IMR-90 (cell line): ENCODE measurements at regions not wholly inside any gene's neighbourhood (a gene's known extent, or its start where the extent isn't known, plus 50 kb on each side); places are given as distances from the start of the nearest gene placed in this dataset.

Source experiments
- ATAC-seq: fragments of 200-7000 bp; cut with Tn5 transposase; 2 replicates; pipeline ENCODE4 v1.9.1; 2020; ENCODE audit warnings: low read depth, mild to moderate bottlenecking, moderate library complexity
- BruUV-seq: library from RNA; stranded (reverse); fragments of 400-500 nt; replicated peaks from 2 replicates; lab custom pipeline; 2021; lab: Mats Ljungman, UMichigan
- CTCF ChIA-PET: fragments of 300-600 bp; formaldehyde crosslinking; extraction: SDS; loops from one replicate; lab custom pipeline; 2021; ENCODE audit warnings: antibody characterized with exemption; lab: Yijun Ruan, JAX
- POLR2A ChIA-PET: fragments of 300-600 bp; sonication (Branson Sonifier 250); formaldehyde crosslinking; loops from one replicate; lab custom pipeline; 2022; ENCODE audit warnings: antibody characterized with exemption; ENCODE audit not compliant: unreplicated experiment; lab: Charles Lee
- DNase-seq: peaks from one replicate; pipeline ENCODE4 v3.0.0; 2013
- H2AFZ ChIP-seq: replicated peaks from 2 replicates; pipeline ENCODE3; 2013; ENCODE audit warnings: low read length, mild to moderate bottlenecking; ENCODE audit not compliant: poor library complexity
- H2AK5ac ChIP-seq: 2 replicates; pipeline ENCODE4 v1.6.1; 2013; ENCODE audit warnings: low read depth, low read length, inconsistent platforms
- H2AK9ac ChIP-seq: replicated peaks from 2 replicates; pipeline ENCODE3; 2013; ENCODE audit warnings: mild to moderate bottlenecking, low read depth, low read length, moderate library complexity; ENCODE audit not compliant: poor library complexity
- H2BK120ac ChIP-seq: 2 replicates; pipeline ENCODE4 v1.6.1; 2013; ENCODE audit warnings: low read depth, low read length, inconsistent platforms
- H2BK15ac ChIP-seq: 3 replicates; pipeline ENCODE4 v1.6.1; 2013; ENCODE audit warnings: low read depth, low read length, inconsistent platforms
- H2BK20ac ChIP-seq: 2 replicates; pipeline ENCODE4 v1.6.1; 2013; ENCODE audit warnings: low read depth, mild to moderate bottlenecking, inconsistent platforms, low read length, moderate library complexity
- H2BK5ac ChIP-seq: 2 replicates; pipeline ENCODE4 v1.6.1; 2013; ENCODE audit warnings: mild to moderate bottlenecking, low read depth, low read length, inconsistent platforms; ENCODE audit not compliant: poor library complexity, severe bottlenecking
- H3K14ac ChIP-seq: replicated peaks from 2 replicates; pipeline ENCODE4 v1.6.1; 2013; ENCODE audit warnings: low read depth, low read length, inconsistent platforms
- H3K18ac ChIP-seq: 2 replicates; pipeline ENCODE4 v1.6.1; 2013; ENCODE audit warnings: low read depth, low read length, control low read depth
- H3K23ac ChIP-seq: 2 replicates; pipeline ENCODE4 v1.6.1; 2013; ENCODE audit warnings: low read depth, low read length, inconsistent platforms
- H3K27ac ChIP-seq: 2 replicates; pipeline ENCODE4 v1.5.1; 2013; ENCODE audit warnings: mild to moderate bottlenecking, control low read depth, low read length; ENCODE audit not compliant: insufficient read depth
- H3K27me3 ChIP-seq: 2 replicates; pipeline ENCODE4 v1.6.1; 2013; ENCODE audit warnings: low read length; ENCODE audit not compliant: control insufficient read depth, insufficient read depth
- H3K36me3 ChIP-seq: 2 replicates; pipeline ENCODE4 v1.6.1; 2013; ENCODE audit warnings: low read length, mixed read lengths; ENCODE audit not compliant: control insufficient read depth, insufficient read depth
- H3K4ac ChIP-seq: 2 replicates; pipeline ENCODE4 v1.6.1; 2013; ENCODE audit warnings: low read depth, low read length, inconsistent platforms
- H3K4me1 ChIP-seq: 2 replicates; pipeline ENCODE4 v1.6.1; 2013; ENCODE audit warnings: low read length, mixed read lengths; ENCODE audit not compliant: control insufficient read depth, insufficient read depth
- H3K4me2 ChIP-seq: 2 replicates; pipeline ENCODE4 v1.6.1; 2013; ENCODE audit warnings: low read depth, mild to moderate bottlenecking, control low read depth, low read length, moderate library complexity
- H3K4me3 ChIP-seq: 2 replicates; pipeline ENCODE4 v1.5.1; 2013; ENCODE audit warnings: low read depth, mild to moderate bottlenecking, control low read depth, low read length, moderate library complexity; ENCODE audit not compliant: insufficient read depth
- H3K56ac ChIP-seq: 2 replicates; pipeline ENCODE4 v1.6.1; 2013; ENCODE audit warnings: low read length, inconsistent platforms; ENCODE audit not compliant: insufficient read depth; ENCODE audit errors: extremely low read depth
- H3K79me1 ChIP-seq, 2 experiments: 2 replicates each; pipeline ENCODE4 v1.6.1; 2013; ENCODE audit warnings: low read length in 2 of 2, inconsistent platforms in 1 of 2, low read depth in 1 of 2
- H3K9ac ChIP-seq: 2 replicates; pipeline ENCODE4 v1.6.1; 2013; ENCODE audit warnings: low read depth, low read length, control low read depth
- H3K9me1 ChIP-seq: 2 replicates; pipeline ENCODE4 v1.6.1; 2013; ENCODE audit warnings: low read length, inconsistent platforms; ENCODE audit not compliant: insufficient read depth
- H3K9me3 ChIP-seq: 2 replicates; pipeline ENCODE4 v1.6.1; 2013; ENCODE audit warnings: low read length; ENCODE audit not compliant: control insufficient read depth, insufficient read depth
- H4K20me1 ChIP-seq: 2 replicates; pipeline ENCODE4 v1.6.1; 2013; ENCODE audit warnings: low read length, inconsistent platforms; ENCODE audit not compliant: insufficient read depth
- H4K5ac ChIP-seq: 2 replicates; pipeline ENCODE4 v1.6.1; 2013; ENCODE audit warnings: mild to moderate bottlenecking, low read depth, low read length, control low read depth
- H4K8ac ChIP-seq, 2 experiments: 2 replicates each; pipeline ENCODE4 v1.6.1; 2013; ENCODE audit warnings: low read depth in 2 of 2, low read length in 2 of 2, control low read depth in 1 of 2, inconsistent platforms in 1 of 2
- H4K91ac ChIP-seq: 2 replicates; pipeline ENCODE4 v1.6.1; 2013; ENCODE audit warnings: low read depth, low read length, inconsistent platforms; ENCODE audit not compliant: insufficient read depth
- BHLHE40 ChIP-seq: fragments of 150-350 bp; IDR thresholded peaks from 2 replicates; pipeline ENCODE4 v1.6.1; 2016; ENCODE audit warnings: mild to moderate bottlenecking, low read depth, low read length
- CEBPB ChIP-seq: IDR thresholded peaks from 2 replicates; pipeline ENCODE4 v1.6.1; 2012; ENCODE audit warnings: low read depth, low read length, improper control_type of control experiment
- CHD1 ChIP-seq: IDR thresholded peaks from 2 replicates; pipeline ENCODE4 v1.6.1; 2012; ENCODE audit warnings: low read depth, low read length, improper control_type of control experiment
- FOS ChIP-seq: fragments of 150-350 bp; IDR thresholded peaks from 2 replicates; pipeline ENCODE4 v1.6.1; 2016; ENCODE audit warnings: low read depth, low read length
- MAFK ChIP-seq: IDR thresholded peaks from 2 replicates; pipeline ENCODE4 v1.6.1; 2012; ENCODE audit warnings: low read depth, low read length, improper control_type of control experiment
- MAZ ChIP-seq: IDR thresholded peaks from 2 replicates; pipeline ENCODE4 v1.6.1; 2012; ENCODE audit warnings: low read depth, mild to moderate bottlenecking, low read length, improper control_type of control experiment, moderate library complexity, borderline replicate concordance
- MXI1 ChIP-seq: IDR thresholded peaks from 2 replicates; pipeline ENCODE4 v1.6.1; 2012; ENCODE audit warnings: low read depth, mild to moderate bottlenecking, low read length, moderate library complexity, borderline replicate concordance
- NFE2L2 ChIP-seq: fragments of 150-350 bp; IDR thresholded peaks from 2 replicates; pipeline ENCODE4 v1.6.1; 2016; ENCODE audit warnings: low read depth, mild to moderate bottlenecking, low read length
- POLR2A ChIP-seq: IDR thresholded peaks from 2 replicates; pipeline ENCODE4 v1.6.1; 2012; ENCODE audit warnings: mild to moderate bottlenecking, low read depth, low read length
- RAD21 ChIP-seq: IDR thresholded peaks from 2 replicates; pipeline ENCODE4 v1.6.1; 2012; ENCODE audit warnings: low read length, improper control_type of control experiment
- RCOR1 ChIP-seq: IDR thresholded peaks from 2 replicates; pipeline ENCODE4 v1.6.1; 2012; ENCODE audit warnings: mild to moderate bottlenecking, low read length, improper control_type of control experiment; ENCODE audit not compliant: insufficient replicate concordance
- WGBS, 2 experiments: methylation state at CpG; one replicate each; pipeline versions ENCODE4 v1.1.5 to v1.1.7; 2013; ENCODE audit warnings: missing lambda C conversion rate in 2 of 2; ENCODE audit not compliant: insufficient read length in 1 of 2; ENCODE audit errors: extremely low coverage in 2 of 2; 5-methylcytosine and 5-hydroxymethylcytosine counted together
- dilution Hi-C: fragments of 300-500 bp; cut with HindIII; formaldehyde crosslinking; loops from one replicate; pipeline ENCODE4 v1.14.3; 2018; ENCODE audit warnings: low sequenced_read_pairs; ENCODE audit not compliant: unreplicated experiment
- in situ Hi-C: fragments of 300-500 bp; cut with MboI; formaldehyde crosslinking; loops from 3 replicates; pipeline ENCODE4 v1.14.3; 2019; ENCODE audit warnings: low sequenced_read_pairs, inconsistent platforms, mixed read lengths
- intact Hi-C: fragments of 100-400 bp; cut with micrococcal nuclease; formaldehyde crosslinking; loops from 2 replicates; pipeline ENCODE4 v1.10.0; 2022
- TF ChIP-seq, protein P1 (sequence below): fragments of 150-350 bp; IDR thresholded peaks from 2 replicates; pipeline ENCODE4 v1.6.1; 2017; ENCODE audit warnings: mild to moderate bottlenecking, antibody characterized with exemption, low read length, low read depth
- TF ChIP-seq, protein P2 (sequence below): fragments of 150-350 bp; IDR thresholded peaks from 2 replicates; pipeline ENCODE4 v1.6.1; 2016; ENCODE audit warnings: low read depth, mild to moderate bottlenecking, low read length, moderate library complexity, borderline replicate concordance
- TF ChIP-seq, protein P3 (sequence below): conservative IDR thresholded peaks from 2 replicates; pipeline ENCODE4 v1.5.1; 2012; ENCODE audit warnings: mild to moderate bottlenecking, low read depth, low read length, improper control_type of control experiment

DNA sequence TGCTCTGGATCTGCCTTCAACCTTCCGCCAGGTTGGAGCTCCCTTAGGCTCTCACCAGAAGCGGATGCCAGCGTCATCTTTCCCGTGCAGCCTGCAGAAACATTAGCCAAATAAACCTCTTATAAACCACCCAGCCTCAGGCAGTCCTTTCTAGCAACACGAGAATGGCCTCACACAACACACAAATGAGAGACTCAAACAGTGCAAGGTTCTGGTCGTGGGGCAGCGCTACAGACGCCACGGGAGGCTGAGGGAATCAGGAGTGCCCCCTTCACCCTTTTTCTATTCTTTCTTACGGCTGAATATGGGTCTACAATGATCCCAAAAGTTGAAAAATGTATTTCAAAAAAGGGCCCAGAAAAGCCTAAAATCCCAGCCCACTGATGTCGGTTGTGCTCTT lies 96.4 kb downstream of the FOXL3 start:
- POLR2A ChIA-PET = no interaction called here
- BruUV-seq = no TSS peak
- TF ChIP-seq BHLHE40 (no peak), MXI1 (no peak), CHD1 (no peak), FOS (no peak), MAZ (no peak), NFE2L2 (no peak), POLR2A (no peak), CEBPB (no peak), RAD21 (no peak), RCOR1 (no peak), MAFK (no peak)
- TF ChIP-seq, protein P1, sequence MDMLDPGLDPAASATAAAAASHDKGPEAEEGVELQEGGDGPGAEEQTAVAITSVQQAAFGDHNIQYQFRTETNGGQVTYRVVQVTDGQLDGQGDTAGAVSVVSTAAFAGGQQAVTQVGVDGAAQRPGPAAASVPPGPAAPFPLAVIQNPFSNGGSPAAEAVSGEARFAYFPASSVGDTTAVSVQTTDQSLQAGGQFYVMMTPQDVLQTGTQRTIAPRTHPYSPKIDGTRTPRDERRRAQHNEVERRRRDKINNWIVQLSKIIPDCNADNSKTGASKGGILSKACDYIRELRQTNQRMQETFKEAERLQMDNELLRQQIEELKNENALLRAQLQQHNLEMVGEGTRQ = no peak
- TF ChIP-seq, protein P2, sequence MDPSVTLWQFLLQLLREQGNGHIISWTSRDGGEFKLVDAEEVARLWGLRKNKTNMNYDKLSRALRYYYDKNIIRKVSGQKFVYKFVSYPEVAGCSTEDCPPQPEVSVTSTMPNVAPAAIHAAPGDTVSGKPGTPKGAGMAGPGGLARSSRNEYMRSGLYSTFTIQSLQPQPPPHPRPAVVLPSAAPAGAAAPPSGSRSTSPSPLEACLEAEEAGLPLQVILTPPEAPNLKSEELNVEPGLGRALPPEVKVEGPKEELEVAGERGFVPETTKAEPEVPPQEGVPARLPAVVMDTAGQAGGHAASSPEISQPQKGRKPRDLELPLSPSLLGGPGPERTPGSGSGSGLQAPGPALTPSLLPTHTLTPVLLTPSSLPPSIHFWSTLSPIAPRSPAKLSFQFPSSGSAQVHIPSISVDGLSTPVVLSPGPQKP = no peak
- TF ChIP-seq, protein P3, sequence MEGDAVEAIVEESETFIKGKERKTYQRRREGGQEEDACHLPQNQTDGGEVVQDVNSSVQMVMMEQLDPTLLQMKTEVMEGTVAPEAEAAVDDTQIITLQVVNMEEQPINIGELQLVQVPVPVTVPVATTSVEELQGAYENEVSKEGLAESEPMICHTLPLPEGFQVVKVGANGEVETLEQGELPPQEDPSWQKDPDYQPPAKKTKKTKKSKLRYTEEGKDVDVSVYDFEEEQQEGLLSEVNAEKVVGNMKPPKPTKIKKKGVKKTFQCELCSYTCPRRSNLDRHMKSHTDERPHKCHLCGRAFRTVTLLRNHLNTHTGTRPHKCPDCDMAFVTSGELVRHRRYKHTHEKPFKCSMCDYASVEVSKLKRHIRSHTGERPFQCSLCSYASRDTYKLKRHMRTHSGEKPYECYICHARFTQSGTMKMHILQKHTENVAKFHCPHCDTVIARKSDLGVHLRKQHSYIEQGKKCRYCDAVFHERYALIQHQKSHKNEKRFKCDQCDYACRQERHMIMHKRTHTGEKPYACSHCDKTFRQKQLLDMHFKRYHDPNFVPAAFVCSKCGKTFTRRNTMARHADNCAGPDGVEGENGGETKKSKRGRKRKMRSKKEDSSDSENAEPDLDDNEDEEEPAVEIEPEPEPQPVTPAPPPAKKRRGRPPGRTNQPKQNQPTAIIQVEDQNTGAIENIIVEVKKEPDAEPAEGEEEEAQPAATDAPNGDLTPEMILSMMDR = no peak
- Histone ChIP-seq H3K36me3 (no peaks in the 10 kb centered on the region), H4K20me1 (no peaks in the 10 kb centered on the region), H3K27me3 (peaks cover 8% of the 10 kb centered on the region), H2AK5ac (no peak overlapping the region), H2BK120ac (no peak overlapping the region), H2BK5ac (no peak overlapping the region), H3K79me1 (no peaks in the 10 kb centered on the region), H4K8ac (no peak overlapping the region), H3K4me1 (no peaks in the 10 kb centered on the region), H3K23ac (no peak overlapping the region), H3K9ac (no peak overlapping the region), H2AK9ac (no peak overlapping the region), H3K4me2 (no peak overlapping the region), H3K9me1 (no peaks in the 10 kb centered on the region), H3K14ac (no peak overlapping the region), H3K56ac (no peak overlapping the region), H4K5ac (no peak overlapping the region), H3K9me3 (peaks cover 15% of the 10 kb centered on the region), H3K4me3 (no peak overlapping the region), H3K27ac (no peak overlapping the region), H4K91ac (no peak overlapping the region), H2BK20ac (no peak overlapping the region), H3K18ac (no peak overlapping the region), H2BK15ac (no peak overlapping the region), H3K4ac (no peak overlapping the region), H2AFZ (no peak overlapping the region)
- CTCF ChIA-PET = no interaction called here
- DNase-seq (no peak), ATAC-seq (no peak)
- intact Hi-C loops (no loop called here), dilution Hi-C loops (no loop called here), in situ Hi-C loops (no loop called here)
- WGBS, 2 experiments = 29% methylated on average over 1 of the region's 11 CpGs; no CpG with 5 or more reads in 1 of the 2 experiments
